DND-41 (cell line): ENCODE measurements at regions not wholly inside any gene's neighbourhood (a gene's known extent, or its start where the extent isn't known, plus 50 kb on each side); places are given as distances from the start of the nearest gene placed in this dataset.

Source experiments
- ATAC-seq: fragments of 200-7000 bp; cut with Tn5 transposase; 3 replicates; pipeline ENCODE4 v1.9.1; 2021; ENCODE audit warnings: low read depth; ENCODE audit not compliant: insufficient read depth
- DNase-seq: peaks from one replicate; pipeline ENCODE4 v3.0.0-alpha.2; 2020
- H2AFZ ChIP-seq: 2 replicates; pipeline ENCODE4 v1.6.0; 2012; ENCODE audit warnings: low read depth, low read length
- H3K27ac ChIP-seq: 2 replicates; pipeline ENCODE4 v1.5.1; 2012; ENCODE audit warnings: low read length, inconsistent platforms
- H3K27me3 ChIP-seq: fragments of 200-600 bp; sonication (generic); 2 replicates; pipeline ENCODE4 v1.6.0; 2012; ENCODE audit warnings: low read length, mild to moderate bottlenecking, inconsistent platforms; ENCODE audit not compliant: insufficient read depth, poor library complexity
- H3K36me3 ChIP-seq: 2 replicates; pipeline ENCODE4 v1.5.1; 2012; ENCODE audit warnings: low read length, inconsistent platforms; ENCODE audit not compliant: insufficient read depth
- H3K4me1 ChIP-seq: 2 replicates; pipeline ENCODE4 v1.5.1; 2012; ENCODE audit warnings: mild to moderate bottlenecking, low read length; ENCODE audit not compliant: insufficient read depth
- H3K4me2 ChIP-seq: 2 replicates; pipeline ENCODE4 v1.6.0; 2012; ENCODE audit warnings: mild to moderate bottlenecking, moderate library complexity, low read length, inconsistent platforms; ENCODE audit not compliant: insufficient read depth
- H3K4me3 ChIP-seq, 2 experiments: fragments of 200-600 bp in 1 of 2; shearing (Covaris generic) in 1 of 2; 2 replicates each; pipeline ENCODE4 v1.5.1; 2012 to 2016; ENCODE audit warnings: inconsistent platforms in 2 of 2, low read length in 2 of 2, mild to moderate bottlenecking in 2 of 2, low read depth in 1 of 2, moderate library complexity in 1 of 2
- H3K79me2 ChIP-seq: 2 replicates; pipeline ENCODE4 v1.6.0; 2012; ENCODE audit warnings: low read length, inconsistent platforms; ENCODE audit not compliant: insufficient read depth
- H3K9ac ChIP-seq: 2 replicates; pipeline ENCODE4 v1.6.0; 2012; ENCODE audit warnings: low read depth, mild to moderate bottlenecking, inconsistent platforms, low read length, moderate library complexity
- H3K9me3 ChIP-seq: 2 replicates; pipeline ENCODE4 v1.5.1; 2012; ENCODE audit warnings: low read length, moderate library complexity, mild to moderate bottlenecking, inconsistent platforms; ENCODE audit not compliant: insufficient read depth, severe bottlenecking
- H4K20me1 ChIP-seq: 2 replicates; pipeline ENCODE4 v1.6.0; 2012; ENCODE audit warnings: low read length; ENCODE audit not compliant: insufficient read depth
- CTCF ChIP-seq: IDR thresholded peaks from 2 replicates; pipeline ENCODE4 v1.5.1; 2012; ENCODE audit warnings: borderline replicate concordance, low read length, moderate library complexity, mild to moderate bottlenecking; ENCODE audit not compliant: poor library complexity, severe bottlenecking; ENCODE audit errors: extremely low read depth
- EZH2 ChIP-seq: IDR thresholded peaks from 3 replicates; pipeline ENCODE4 v1.6.1; 2012; ENCODE audit warnings: borderline replicate concordance, low read depth, mild to moderate bottlenecking, moderate library complexity, low read length, inconsistent platforms; ENCODE audit not compliant: severe bottlenecking

DNA sequence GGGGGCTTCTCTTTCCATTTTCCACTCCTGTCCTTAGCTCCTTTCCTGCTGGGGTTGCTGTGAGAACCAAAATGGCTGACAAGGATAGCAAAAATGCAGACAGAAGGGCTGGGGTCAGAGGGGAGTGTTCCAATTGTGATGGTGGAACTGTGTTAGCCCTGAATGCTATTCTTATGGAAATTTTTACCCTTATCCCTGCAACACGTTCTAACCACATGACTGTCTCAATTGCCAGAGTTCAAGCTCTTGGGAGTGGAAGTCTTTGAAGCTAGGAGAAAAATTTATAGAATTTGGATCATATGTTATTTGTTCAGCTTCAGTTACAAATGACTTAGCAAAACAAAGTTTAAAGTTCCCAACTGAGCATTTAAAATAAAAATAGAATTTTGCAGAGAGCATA, 134.1 kb downstream of the ADCYAP1R1 start:
- DNase-seq (no peak), ATAC-seq (no peak)
- no peak overlapping the region for H3K9ac ChIP-seq
- no peak for TF ChIP-seq EZH2
- no peak for TF ChIP-seq CTCF
- H3K4me3 ChIP-seq, result no peak overlapping the region
- no peaks in the 10 kb centered on the region for H3K4me1 ChIP-seq
- no peaks in the 10 kb centered on the region for H3K36me3 ChIP-seq
- no peak overlapping the region for H3K4me2 ChIP-seq
- no peak overlapping the region for H3K27ac ChIP-seq
- H3K79me2 ChIP-seq, result no peaks in the 10 kb centered on the region
- no peaks in the 10 kb centered on the region for H3K9me3 ChIP-seq
- no peak overlapping the region for H2AFZ ChIP-seq
- H3K27me3 ChIP-seq, result peaks cover 6% of the 10 kb centered on the region
- no peaks in the 10 kb centered on the region for H4K20me1 ChIP-seq

GRCh38 chr7:31175672-31176071, 123.6 kb downstream of the ADCYAP1R1 start:
- H3K9ac ChIP-seq, result no peak overlapping the region
- no peak for DNase-seq
- no peak for ATAC-seq

GRCh38 chr7:31171984-31172383, 119.9 kb downstream of the ADCYAP1R1 start:
- TF ChIP-seq EZH2, result no peak
- no peak for TF ChIP-seq CTCF
- no peaks in the 10 kb centered on the region for H3K36me3 ChIP-seq

More at GRCh38 chr7:31175672-31176071, 123.6 kb downstream of the ADCYAP1R1 start:
- Histone ChIP-seq H3K9me3 (no peaks in the 10 kb centered on the region), H3K4me1 (no peaks in the 10 kb centered on the region), H3K4me3 (no peak overlapping the region), H3K27me3 (no peaks in the 10 kb centered on the region), H3K4me2 (no peak overlapping the region), H2AFZ (no peak overlapping the region), H3K27ac (no peak overlapping the region), H4K20me1 (no peaks in the 10 kb centered on the region), H3K79me2 (no peaks in the 10 kb centered on the region), H3K36me3 (no peaks in the 10 kb centered on the region)
- TF ChIP-seq CTCF, result peak; percentile 37
- TF ChIP-seq EZH2, result no peak

More at GRCh38 chr7:31171984-31172383, 119.9 kb downstream of the ADCYAP1R1 start:
- Histone ChIP-seq H3K79me2 (no peaks in the 10 kb centered on the region), H3K4me2 (no peak overlapping the region), H3K9ac (no peak overlapping the region), H3K4me3 (no peak overlapping the region), H2AFZ (no peak overlapping the region), H3K4me1 (no peaks in the 10 kb centered on the region), H3K9me3 (no peaks in the 10 kb centered on the region), H3K27me3 (no peaks in the 10 kb centered on the region), H4K20me1 (no peaks in the 10 kb centered on the region), H3K27ac (no peak overlapping the region)
- no peak for ATAC-seq
- no peak for DNase-seq
